GM19395 (cell line): ENCODE measurements at regions not wholly inside any gene's neighbourhood (a gene's known extent, or its start where the extent isn't known, plus 50 kb on each side); places are given as distances from the start of the nearest gene placed in this dataset.

Experiments
- ATAC-seq: cut with Tn5 transposase; IDR thresholded peaks from one replicate; pipeline ENCODE4 v1.9.1; 2021; ENCODE audit warnings: mild to moderate bottlenecking, moderate library complexity; ENCODE audit not compliant: unreplicated experiment

- ATAC-seq, result no peak
These were observed 123.6 kb upstream of the MID1 start for GRCh38 chrX:10744007-10744406.

- ATAC-seq, result no peak
These were observed 127.6 kb upstream of the MID1 start for GRCh38 chrX:10747975-10748374.

- no peak for ATAC-seq
These were observed 128.7 kb upstream of the MID1 start for GRCh38 chrX:10749113-10749512.

GRCh38 chrX:10750581-10750980 lies 130.2 kb upstream of the MID1 start:
- ATAC-seq, result no peak

DNA sequence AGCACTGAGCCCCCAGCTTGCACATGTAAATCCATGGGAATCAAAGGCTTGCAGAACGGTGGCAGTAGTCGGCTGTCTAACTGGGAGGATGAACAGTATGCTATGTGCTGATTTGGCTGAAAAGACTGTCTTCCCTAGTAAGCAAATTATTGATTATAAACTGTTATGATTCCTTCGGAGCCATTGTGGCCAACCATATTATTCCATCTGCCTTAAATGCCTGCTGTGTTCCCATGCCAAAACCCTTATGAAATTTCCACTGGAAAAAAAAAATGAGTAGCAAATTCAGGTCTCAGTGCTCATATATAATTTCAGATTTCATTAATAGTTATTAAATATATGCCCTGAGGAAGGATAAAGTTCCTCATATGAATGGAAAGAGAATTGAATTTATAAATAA lies 132.7 kb upstream of the MID1 start:
- ATAC-seq, result no peak

- no peak for ATAC-seq
These were observed 134.1 kb upstream of the MID1 start for GRCh38 chrX:10754445-10754844.

DNA sequence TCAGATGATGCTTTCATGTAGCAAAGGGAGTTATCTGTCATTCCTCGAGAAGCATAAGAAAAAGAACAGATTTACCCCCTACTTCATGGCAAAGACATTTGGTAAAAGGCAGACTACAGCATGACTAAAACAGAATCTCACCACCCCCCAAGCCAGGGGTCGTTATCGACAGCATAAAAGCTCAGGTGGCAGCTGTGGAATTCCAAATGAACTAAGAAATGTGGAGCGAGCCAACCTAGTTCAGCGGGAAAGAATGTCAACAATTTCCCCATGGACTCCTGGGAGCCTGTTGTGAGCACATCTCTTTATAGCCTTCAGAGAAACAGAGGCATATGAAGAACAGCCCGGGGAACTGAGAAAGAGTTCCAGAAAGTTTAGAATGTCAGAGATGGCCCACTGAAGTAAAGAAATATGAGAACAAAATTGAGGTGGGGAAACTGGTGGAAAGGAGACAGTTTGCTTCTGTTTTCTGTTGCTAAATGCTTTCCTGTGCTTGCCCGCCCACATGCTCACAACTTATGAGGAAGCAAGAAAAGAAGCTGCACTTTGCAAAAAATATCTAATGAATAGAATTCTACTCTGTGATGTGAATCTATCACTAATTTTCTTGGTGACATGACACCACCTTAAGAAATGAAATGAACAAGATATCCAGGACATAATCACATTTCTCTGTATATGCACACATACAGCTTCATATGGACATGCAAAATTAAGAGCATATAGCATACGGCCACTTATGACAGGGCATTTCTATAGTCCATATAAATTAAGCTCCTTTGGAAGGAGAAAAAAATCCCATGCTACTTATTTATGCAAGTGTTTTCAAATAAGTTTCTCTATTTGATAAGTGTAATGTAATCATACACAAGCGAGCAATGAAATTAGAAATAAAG lies 135.3 kb upstream of the MID1 start:
- ATAC-seq, result no peak

- ATAC-seq, result no peak
These were observed 136.1 kb upstream of the MID1 start for GRCh38 chrX:10756441-10756840.

DNA sequence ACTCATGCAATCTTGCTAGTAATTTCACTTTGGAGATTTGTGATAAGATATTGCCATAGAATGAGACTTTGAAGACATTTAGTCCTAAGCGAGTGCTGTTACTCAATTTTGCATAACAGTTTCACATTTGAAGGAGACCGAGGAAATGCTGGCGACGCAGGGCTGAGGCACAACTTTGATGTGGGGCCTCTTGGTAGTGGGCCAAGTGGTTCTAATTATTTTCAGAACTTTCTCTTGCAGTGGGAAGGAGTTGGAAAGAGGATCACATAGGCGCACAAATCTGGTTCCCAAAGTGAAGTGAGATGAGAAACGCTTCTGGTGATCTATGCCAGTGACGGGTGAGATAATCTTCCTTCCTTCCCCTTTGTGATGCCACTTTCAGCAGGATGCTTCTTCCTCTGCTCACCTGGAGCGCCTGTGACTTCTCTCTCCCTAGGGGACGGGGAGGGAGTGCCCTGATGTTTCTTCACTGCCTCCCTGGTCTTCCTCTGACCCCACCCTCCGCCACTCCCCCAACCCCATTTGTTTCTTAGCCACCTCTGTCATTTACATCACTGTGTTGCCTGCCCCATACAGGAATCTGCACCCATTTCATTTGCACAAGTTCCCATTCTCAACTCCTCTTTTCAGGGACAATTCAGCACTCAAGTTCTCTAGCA lies 138.9 kb upstream of the MID1 start:
- no peak for ATAC-seq

DNA sequence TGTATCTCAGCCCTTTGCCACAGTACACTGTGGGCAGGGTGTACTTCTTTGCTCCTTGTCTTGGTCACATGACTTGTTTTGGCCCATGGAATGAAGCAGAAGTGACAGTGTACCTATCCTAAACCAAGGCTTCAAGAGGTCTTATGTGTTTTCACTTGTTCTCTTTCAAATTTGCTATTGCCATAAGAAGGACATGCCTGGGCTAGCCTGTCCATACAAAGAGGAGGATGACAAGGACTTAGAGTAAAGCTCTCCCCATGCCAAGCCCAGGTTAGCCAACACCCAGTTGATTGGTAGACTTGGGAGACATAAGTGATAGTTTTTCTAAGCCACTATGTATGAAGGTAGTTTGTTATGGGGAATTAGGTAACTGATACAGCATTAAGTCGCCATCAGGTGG lies 141.1 kb upstream of the MID1 start:
- ATAC-seq, result no peak

DNA sequence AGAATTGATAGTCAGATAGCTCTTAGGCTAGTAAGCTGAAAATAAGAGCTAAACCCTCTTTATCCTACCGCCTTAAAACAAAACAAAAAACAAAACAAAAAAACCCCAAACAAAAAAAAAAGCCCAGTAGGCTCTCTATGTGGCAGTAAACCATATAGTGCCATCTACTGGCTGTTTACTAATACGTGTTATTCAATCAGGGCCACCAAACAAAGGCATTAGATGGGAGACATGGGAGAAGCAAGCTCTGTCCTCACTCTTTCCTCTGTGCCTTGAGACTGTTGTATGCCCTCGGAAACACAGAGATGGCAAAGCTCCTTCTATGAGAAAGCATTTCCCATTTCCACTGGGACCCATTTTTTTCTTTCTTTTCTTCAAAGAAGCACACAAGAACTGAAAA lies 148.8 kb upstream of the MID1 start:
- ATAC-seq, result peak; percentile 83

- no peak for ATAC-seq
These were observed 149.6 kb upstream of the MID1 start for GRCh38 chrX:10769696-10770619.

- ATAC-seq, result no peak
These were observed 152.9 kb upstream of the MID1 start for GRCh38 chrX:10773318-10773717.

DNA sequence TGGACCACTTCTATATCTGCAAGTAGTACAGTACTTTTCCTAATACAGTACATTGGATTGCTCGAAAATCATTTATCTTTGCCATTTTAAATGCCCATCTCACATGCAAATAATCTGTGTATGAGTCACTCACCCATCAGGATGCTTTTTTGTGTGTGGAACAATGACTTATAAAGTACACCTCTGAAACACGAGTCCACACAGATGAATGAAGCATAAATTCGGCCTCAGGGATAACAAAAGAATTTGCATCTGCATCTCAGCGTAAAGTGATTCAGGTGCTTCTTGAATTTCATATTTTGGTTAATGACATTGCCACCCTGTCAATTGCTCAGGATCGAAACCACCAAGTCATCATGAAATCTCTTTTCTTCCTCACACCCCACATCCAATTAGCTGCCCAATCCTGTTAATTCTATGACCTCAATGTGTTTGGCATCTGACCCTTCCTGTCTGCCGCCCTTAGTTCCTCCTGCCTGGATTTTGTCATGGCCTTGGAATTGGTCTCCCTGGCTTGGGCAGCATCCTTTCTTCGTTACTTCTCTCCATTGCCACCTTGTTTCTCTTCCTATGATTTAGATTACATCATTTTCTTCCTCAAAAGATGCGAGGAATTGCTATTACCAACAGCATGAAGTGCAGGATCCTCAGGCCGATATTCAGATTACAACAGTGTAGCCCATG lies 161.6 kb upstream of the MID1 start:
- no peak for ATAC-seq

DNA sequence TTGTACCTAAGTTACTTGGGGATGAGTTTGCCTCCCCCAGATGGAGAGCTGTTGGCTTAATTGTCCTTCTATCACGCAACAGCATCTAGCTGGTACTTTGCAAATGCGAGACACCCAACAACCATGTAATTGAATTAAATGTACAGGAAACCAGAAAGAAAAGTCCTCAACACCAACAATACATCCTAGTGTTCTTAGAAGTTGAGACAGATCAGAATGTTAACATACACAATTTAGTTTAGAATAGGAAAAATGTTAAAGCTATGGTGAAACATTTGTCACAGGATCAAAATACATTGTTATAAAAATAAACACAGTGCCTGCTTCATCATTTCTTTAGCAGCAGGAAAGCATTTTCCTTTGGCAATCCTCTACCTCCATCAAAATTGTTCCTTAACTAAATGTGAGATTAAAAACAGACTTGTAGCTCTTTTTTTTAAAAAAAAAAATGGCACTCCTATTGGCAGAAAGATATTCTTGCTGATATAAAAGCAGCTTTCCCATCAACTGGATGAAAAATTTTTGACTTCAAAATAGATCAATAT lies 163.1 kb upstream of the MID1 start:
- ATAC-seq, result no peak

DNA sequence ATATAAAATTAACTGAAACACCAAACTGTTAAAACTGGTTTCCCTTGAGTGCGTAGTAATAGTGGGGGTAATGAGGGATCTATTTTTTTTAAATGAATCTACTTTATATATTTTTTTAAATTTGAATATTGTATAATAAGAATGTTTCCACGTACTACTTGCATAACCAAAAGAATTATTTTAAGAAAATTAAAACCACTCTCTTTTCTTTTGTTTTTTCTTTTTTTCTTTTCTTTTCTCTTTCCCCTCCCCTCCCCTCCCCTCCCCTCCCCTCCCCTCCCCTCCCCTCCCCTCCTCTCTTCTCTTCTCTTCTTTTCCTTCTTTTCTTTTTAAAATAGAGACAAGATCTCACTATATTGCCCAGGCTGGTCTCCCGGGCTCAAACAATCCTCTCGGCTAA lies 166.9 kb upstream of the MID1 start:
- ATAC-seq, result no peak

- ATAC-seq, result no peak
These were observed 173.8 kb upstream of the MID1 start for GRCh38 chrX:10794203-10794630.

GRCh38 chrX:10795721-10796120 lies 175.3 kb upstream of the MID1 start:
- ATAC-seq, result no peak

DNA sequence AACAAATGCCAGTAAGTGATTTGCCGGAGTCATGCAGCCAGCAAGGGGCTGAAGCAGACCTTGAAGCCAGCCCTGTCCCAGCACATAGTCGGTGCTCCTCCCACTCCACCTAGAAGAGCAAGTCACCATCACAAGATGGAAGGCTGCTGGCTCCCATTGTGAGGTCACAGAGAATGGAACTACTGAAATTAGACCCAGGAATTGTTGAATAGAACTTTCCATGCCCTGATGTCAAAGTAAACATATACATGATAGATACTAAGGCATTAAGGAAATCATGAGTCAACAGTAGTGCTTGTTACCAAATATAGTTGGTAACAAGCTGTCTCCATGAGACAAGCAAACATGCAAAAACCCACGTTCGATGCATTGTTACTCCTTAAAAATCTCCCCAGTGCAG lies 177.1 kb upstream of the MID1 start:
- ATAC-seq, result no peak

DNA sequence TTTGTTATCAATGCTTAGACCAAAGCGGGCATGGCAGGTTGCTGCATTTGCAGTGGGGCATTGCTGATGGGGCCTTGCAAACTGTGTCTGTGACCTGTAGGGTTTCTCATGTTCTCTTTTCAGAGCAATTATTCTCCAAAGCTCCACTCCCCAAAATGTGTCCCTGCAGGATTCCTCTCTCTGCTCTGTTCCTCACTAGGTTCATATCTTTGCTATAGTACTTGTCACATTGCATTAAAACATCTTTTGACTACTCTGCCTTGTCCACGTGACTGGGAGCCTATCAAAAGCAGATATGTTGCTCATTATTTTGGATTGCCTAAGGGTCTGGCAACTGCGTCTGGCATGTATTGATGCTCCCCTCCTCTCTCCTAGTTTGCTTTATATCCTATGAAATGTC lies 177.7 kb upstream of the MID1 start:
- no peak for ATAC-seq
